HPDE6-E6E7 (cell line): ENCODE measurements at regions not wholly inside any gene's neighbourhood (a gene's known extent, or its start where the extent isn't known, plus 50 kb on each side); places are given as distances from the start of the nearest gene placed in this dataset.

ENCODE experiments used
- DNase-seq: peaks from one replicate; pipeline ENCODE4 v3.0.0; 2011; ENCODE audit warnings: missing footprints; ENCODE audit errors: extremely low spot score

GRCh38 chr2:136244536-136244885, 126.6 kb upstream of the CXCR4 start:
- DNase-seq = no peak

- no peak for DNase-seq
These were observed 125.9 kb upstream of the CXCR4 start for GRCh38 chr2:136243638-136244535.

- DNase-seq = no peak
These were observed 124.8 kb upstream of the CXCR4 start for GRCh38 chr2:136242687-136243277.

- DNase-seq = no peak
These were observed 124.2 kb upstream of the CXCR4 start for GRCh38 chr2:136242100-136242499.

- no peak for DNase-seq
These were observed 121.2 kb upstream of the CXCR4 start for GRCh38 chr2:136239079-136239685.

- no peak for DNase-seq
These were observed 120.5 kb upstream of the CXCR4 start for GRCh38 chr2:136238286-136239078.

- DNase-seq = peak; percentile 88
These were observed 118.1 kb upstream of the CXCR4 start for GRCh38 chr2:136236019-136236418.

- DNase-seq = no peak
These were observed 117.6 kb upstream of the CXCR4 start for GRCh38 chr2:136235546-136235945.

GRCh38 chr2:136234261-136234660, 116.3 kb upstream of the CXCR4 start:
- no peak for DNase-seq

GRCh38 chr2:136233298-136233697, 115.3 kb upstream of the CXCR4 start:
- no peak for DNase-seq

GRCh38 chr2:136232456-136233172, 114.7 kb upstream of the CXCR4 start:
- DNase-seq = no peak

GRCh38 chr2:136230464-136230863, 112.5 kb upstream of the CXCR4 start:
- DNase-seq = no peak

GRCh38 chr2:136226903-136227302, 109.0 kb upstream of the CXCR4 start:
- no peak for DNase-seq

- DNase-seq = no peak
These were observed 108.2 kb upstream of the CXCR4 start for GRCh38 chr2:136225950-136226835.

- no peak for DNase-seq
These were observed 105.3 kb upstream of the CXCR4 start for GRCh38 chr2:136223274-136223673.

GRCh38 chr2:136222862-136223261, 104.9 kb upstream of the CXCR4 start:
- DNase-seq = no peak

GRCh38 chr2:136221026-136221425, 103.1 kb upstream of the CXCR4 start:
- no peak for DNase-seq

GRCh38 chr2:136219963-136220362, 102.0 kb upstream of the CXCR4 start:
- DNase-seq = no peak

GRCh38 chr2:136219341-136219740, 101.4 kb upstream of the CXCR4 start:
- no peak for DNase-seq

- DNase-seq = no peak
These were observed 100.0 kb upstream of the CXCR4 start for GRCh38 chr2:136217996-136218395.
